Neuronal stem cell (in vitro differentiated cells): ENCODE measurements at regions not wholly inside any gene's neighbourhood (a gene's known extent, or its start where the extent isn't known, plus 50 kb on each side); places are given as distances from the start of the nearest gene placed in this dataset.

Experiments
- DNase-seq: peaks from one replicate; pipeline ENCODE4 v3.0.0-alpha.2; 2013; ENCODE audit warnings: low spot score
- H2AFZ ChIP-seq: one replicate; pipeline ENCODE4 v1.6.1; 2013; ENCODE audit warnings: mild to moderate bottlenecking, low read length, inconsistent platforms
- H2AK5ac ChIP-seq: 2 replicates; pipeline ENCODE4 v1.6.1; 2013; ENCODE audit warnings: low read depth, mild to moderate bottlenecking, inconsistent platforms, low read length, moderate library complexity, mixed read lengths
- H2BK120ac ChIP-seq: 2 replicates; pipeline ENCODE4 v1.6.1; 2013; ENCODE audit warnings: low read depth, mild to moderate bottlenecking, inconsistent platforms, low read length, moderate library complexity, mixed read lengths
- H2BK12ac ChIP-seq: one replicate; pipeline ENCODE4 v1.6.1; 2013; ENCODE audit warnings: low read length, inconsistent platforms
- H2BK15ac ChIP-seq: 2 replicates; pipeline ENCODE4 v1.6.1; 2013; ENCODE audit warnings: mild to moderate bottlenecking, low read length, inconsistent platforms, mixed read lengths
- H2BK5ac ChIP-seq: one replicate; pipeline ENCODE4 v1.6.1; 2013; ENCODE audit warnings: inconsistent platforms, mild to moderate bottlenecking, low read length, moderate library complexity
- H3K14ac ChIP-seq: one replicate; pipeline ENCODE4 v1.6.1; 2013; ENCODE audit warnings: low read length, inconsistent platforms
- H3K18ac ChIP-seq: 2 replicates; pipeline ENCODE4 v1.6.1; 2013; ENCODE audit warnings: low read length, inconsistent platforms
- H3K23ac ChIP-seq: 2 replicates; pipeline ENCODE4 v1.6.1; 2013; ENCODE audit warnings: low read depth, mild to moderate bottlenecking, mixed read lengths, low read length, inconsistent platforms; ENCODE audit not compliant: poor library complexity
- H3K27ac ChIP-seq: replicated peaks from 3 replicates; pipeline ENCODE4 v1.5.1; 2013; ENCODE audit warnings: low read length, inconsistent platforms
- H3K27me3 ChIP-seq, 3 experiments: 2 replicates each; pipeline ENCODE4 v1.6.1; 2013; ENCODE audit warnings: low read length in 3 of 3, mild to moderate bottlenecking in 2 of 3, inconsistent platforms in 1 of 3, low read depth in 1 of 3, mixed read lengths in 1 of 3, moderate library complexity in 1 of 3; ENCODE audit not compliant: control insufficient read depth in 3 of 3, insufficient read depth in 3 of 3
- H3K36me3 ChIP-seq, 2 donors: replicated peaks in 1 of 2; 2 replicates each; pipeline ENCODE4 v1.6.1; 2013; ENCODE audit warnings: low read length in 2 of 2; ENCODE audit not compliant: control insufficient read depth in 2 of 2, insufficient read depth in 2 of 2
- H3K4ac ChIP-seq: 2 replicates; pipeline ENCODE4 v1.6.1; 2013; ENCODE audit warnings: inconsistent platforms, mild to moderate bottlenecking, low read length, moderate library complexity
- H3K4me1 ChIP-seq, 2 donors: 1 replicate in 1 of 2; 2 replicates in 1 of 2; pipeline ENCODE4 v1.6.1; 2013; ENCODE audit warnings: low read length in 2 of 2, low read depth in 1 of 2; ENCODE audit not compliant: control insufficient read depth in 2 of 2, insufficient read depth in 1 of 2
- H3K4me2 ChIP-seq: one replicate; pipeline ENCODE4 v1.6.1; 2013; ENCODE audit warnings: mild to moderate bottlenecking, low read length, inconsistent platforms; ENCODE audit not compliant: insufficient read depth, poor library complexity, severe bottlenecking
- H3K4me3 ChIP-seq, 2 donors: 2 replicates each; pipeline ENCODE4 v1.5.1; 2013; ENCODE audit warnings: low read length in 2 of 2, mild to moderate bottlenecking in 2 of 2, inconsistent platforms in 1 of 2, moderate library complexity in 1 of 2
- H3K79me1 ChIP-seq: one replicate; pipeline ENCODE4 v1.6.1; 2013; ENCODE audit warnings: low read depth, mild to moderate bottlenecking, inconsistent platforms, low read length, moderate library complexity
- H3K9ac ChIP-seq: one replicate; pipeline ENCODE4 v1.6.1; 2013; ENCODE audit warnings: mild to moderate bottlenecking, low read depth, low read length, inconsistent platforms; ENCODE audit not compliant: poor library complexity
- H3K9me3 ChIP-seq, 2 donors: replicated peaks in 1 of 2; 2 replicates each; pipeline versions ENCODE3 to v1.6.1; 2013; ENCODE audit warnings: low read length in 2 of 2, mild to moderate bottlenecking in 2 of 2, inconsistent platforms in 1 of 2, low read depth in 1 of 2, mixed read lengths in 1 of 2, moderate library complexity in 1 of 2; ENCODE audit not compliant: control insufficient read depth in 2 of 2, insufficient read depth in 1 of 2
- H4K8ac ChIP-seq: one replicate; pipeline ENCODE4 v1.6.1; 2013; ENCODE audit warnings: low read depth, mild to moderate bottlenecking, inconsistent platforms, low read length, moderate library complexity
- H4K91ac ChIP-seq: one replicate; pipeline ENCODE4 v1.6.1; 2013; ENCODE audit warnings: low read length, low read depth, mild to moderate bottlenecking, inconsistent platforms; ENCODE audit not compliant: poor library complexity
- WGBS, 2 donors: extraction: QIAGEN DNeasy Blood & Tissue Kit; methylation state at CpG; one replicate each; pipeline ENCODE4 v1.1.7; 2013; ENCODE audit warnings: missing lambda C conversion rate in 2 of 2, mixed read lengths in 1 of 2; ENCODE audit not compliant: insufficient read length in 2 of 2, insufficient replicate concordance in 1 of 2; ENCODE audit errors: extremely low coverage in 2 of 2; 5-methylcytosine and 5-hydroxymethylcytosine counted together

DNA sequence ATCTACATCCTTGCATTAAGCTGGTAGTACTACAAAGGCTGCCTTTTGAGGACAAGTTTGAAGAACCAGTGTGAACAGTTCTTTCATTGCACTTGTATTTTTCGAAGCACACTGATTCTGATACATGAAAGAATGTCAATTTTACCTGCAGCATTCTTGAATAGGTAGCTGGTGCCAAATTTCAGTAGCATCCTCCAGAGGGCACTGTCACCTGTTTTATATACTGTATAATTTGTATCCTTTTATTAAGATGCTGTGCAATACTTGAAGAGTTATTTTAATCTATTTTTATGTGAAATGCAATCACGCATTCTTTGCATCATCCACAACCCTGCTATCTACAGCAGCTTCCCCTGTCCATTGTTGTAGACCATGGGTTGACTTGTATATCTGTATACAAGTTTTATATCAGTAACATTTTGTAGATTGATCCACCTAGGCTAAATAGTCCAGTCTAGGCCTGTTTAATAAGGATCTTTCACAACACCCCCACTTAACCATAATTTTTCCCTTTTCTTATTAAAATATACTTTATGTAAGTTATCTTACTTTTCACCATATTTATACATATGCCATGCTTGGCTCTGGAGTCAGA, 325.7 kb downstream of the PCDH7 start:
- Histone ChIP-seq H3K27me3 (no peaks in the 10 kb centered on the region), H3K18ac (no peak overlapping the region), H4K8ac (no peak overlapping the region), H3K79me1 (no peaks in the 10 kb centered on the region), H3K4me2 (no peak overlapping the region), H3K36me3 (no peaks in the 10 kb centered on the region), H3K23ac (no peak overlapping the region), H3K14ac (no peak overlapping the region), H3K4me1 (peaks cover 0 to 2% of the 10 kb centered on the region in 2 donors), H3K27ac (no peak overlapping the region), H3K9ac (no peak overlapping the region), H2BK5ac (no peak overlapping the region), H2BK15ac (no peak overlapping the region), H3K4ac (no peak overlapping the region), H3K9me3 (no peaks in the 10 kb centered on the region), H3K4me3 (no peak overlapping the region), H2AK5ac (no peak overlapping the region), H4K91ac (no peak overlapping the region), H2AFZ (no peak overlapping the region), H2BK120ac (no peak overlapping the region), H2BK12ac (no peak overlapping the region)
- DNase-seq: no peak
- no CpG with 5 or more reads among the region's 2 CpGs for WGBS, 2 donors

DNA sequence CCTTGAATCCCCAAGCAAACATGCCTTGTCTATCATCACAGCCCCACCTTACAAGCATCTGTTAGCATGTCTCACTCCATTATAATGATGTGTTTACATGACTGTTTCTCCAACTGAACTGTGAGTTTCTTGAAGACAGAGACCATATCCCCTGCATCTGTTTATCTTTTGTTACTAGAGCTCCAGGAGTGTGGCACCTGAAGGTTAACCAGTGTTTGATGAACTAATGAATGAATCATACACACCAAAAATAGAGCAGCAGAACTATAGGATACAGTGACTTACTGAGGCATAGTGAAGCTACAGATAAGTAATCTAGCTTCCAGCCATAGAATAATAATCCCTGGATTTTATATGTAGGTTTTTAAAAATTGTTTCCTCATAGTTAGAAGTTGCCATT, 331.0 kb downstream of the PCDH7 start:
- H2BK12ac ChIP-seq: no peak overlapping the region
- H3K27me3 ChIP-seq: no peaks in the 10 kb centered on the region
- no peak overlapping the region for H2BK15ac ChIP-seq
- no peak overlapping the region for H2AK5ac ChIP-seq
- H3K4me3 ChIP-seq: no peak overlapping the region
- H2AFZ ChIP-seq: no peak overlapping the region
- H3K9ac ChIP-seq: no peak overlapping the region
- H3K9me3 ChIP-seq: no peaks in the 10 kb centered on the region
- no peaks in the 10 kb centered on the region for H3K79me1 ChIP-seq
- H4K91ac ChIP-seq: no peak overlapping the region
- H3K27ac ChIP-seq: no peak overlapping the region
- H3K23ac ChIP-seq: no peak overlapping the region
- no peak overlapping the region for H2BK5ac ChIP-seq
- H4K8ac ChIP-seq: no peak overlapping the region
- no peak overlapping the region for H2BK120ac ChIP-seq
- no peak overlapping the region for H3K18ac ChIP-seq
- no peak overlapping the region for H3K14ac ChIP-seq
- no peak overlapping the region for H3K4me2 ChIP-seq
- no peaks in the 10 kb centered on the region for H3K36me3 ChIP-seq
- H3K4ac ChIP-seq: no peak overlapping the region
- no peak for DNase-seq
- H3K4me1 ChIP-seq: no peaks in the 10 kb centered on the region

DNA sequence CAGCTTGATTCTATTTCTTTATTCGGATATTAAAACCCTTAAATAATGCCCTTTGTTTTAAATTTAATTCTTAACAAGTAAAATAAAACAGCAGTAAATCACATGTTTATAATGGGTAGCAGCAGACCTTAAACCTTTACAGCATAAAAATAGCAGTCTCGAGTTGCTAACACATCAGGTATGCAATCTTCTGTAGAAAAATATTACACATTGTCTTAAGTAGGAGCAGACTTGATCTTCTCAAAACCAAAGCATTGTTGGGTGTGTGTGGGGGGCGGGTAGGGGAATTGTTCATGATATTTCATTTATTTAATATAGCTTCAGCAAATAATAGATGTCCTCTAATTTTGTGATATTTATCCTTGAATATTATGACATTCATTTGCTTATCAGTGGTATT, 331.4 kb downstream of the PCDH7 start:
- no CpG with 5 or more reads among the region's 3 CpGs for WGBS, 2 donors
- no peak overlapping the region for H3K4me3 ChIP-seq
- H3K27ac ChIP-seq: no peak overlapping the region
- no peaks in the 10 kb centered on the region for H3K4me1 ChIP-seq
- H3K36me3 ChIP-seq: no peaks in the 10 kb centered on the region
- no peak overlapping the region for H2AFZ ChIP-seq
- H2BK15ac ChIP-seq: no peak overlapping the region
- no peaks in the 10 kb centered on the region for H3K9me3 ChIP-seq
- H3K23ac ChIP-seq: no peak overlapping the region
- H4K8ac ChIP-seq: no peak overlapping the region
- no peaks in the 10 kb centered on the region for H3K27me3 ChIP-seq
- H3K79me1 ChIP-seq: no peaks in the 10 kb centered on the region
- no peak overlapping the region for H3K18ac ChIP-seq
- H2BK120ac ChIP-seq: no peak overlapping the region
- no peak for DNase-seq
- no peak overlapping the region for H3K9ac ChIP-seq
- no peak overlapping the region for H4K91ac ChIP-seq
- no peak overlapping the region for H2BK5ac ChIP-seq
- no peak overlapping the region for H3K4ac ChIP-seq
- H2AK5ac ChIP-seq: no peak overlapping the region
- no peak overlapping the region for H3K4me2 ChIP-seq
- no peak overlapping the region for H2BK12ac ChIP-seq
- H3K14ac ChIP-seq: no peak overlapping the region

DNA sequence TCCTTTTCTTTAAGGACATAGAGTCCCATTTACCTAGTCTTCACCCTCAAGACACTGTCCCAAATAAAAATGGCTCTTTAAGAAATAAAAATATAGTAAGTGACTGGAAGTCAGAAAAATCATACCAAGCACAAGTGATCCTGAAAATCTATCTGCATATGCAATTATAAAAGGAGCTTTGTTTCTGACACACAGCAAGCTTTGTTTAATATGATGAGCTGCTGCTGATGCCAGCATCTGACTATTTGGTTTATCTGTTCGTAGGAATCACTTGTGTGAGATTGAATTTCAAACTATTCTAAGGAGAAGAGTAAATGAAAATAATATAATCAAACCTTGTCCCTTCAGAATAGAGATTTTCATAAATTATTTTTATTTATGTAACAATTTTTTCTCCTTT, 332.4 kb downstream of the PCDH7 start:
- Histone ChIP-seq H3K9me3 (no peaks in the 10 kb centered on the region), H3K36me3 (no peaks in the 10 kb centered on the region), H3K79me1 (no peaks in the 10 kb centered on the region), H4K91ac (no peak overlapping the region), H3K18ac (no peak overlapping the region), H3K4ac (no peak overlapping the region), H2AFZ (no peak overlapping the region), H2BK120ac (no peak overlapping the region), H3K27ac (no peak overlapping the region), H3K14ac (no peak overlapping the region), H3K4me1 (no peaks in the 10 kb centered on the region), H2BK5ac (no peak overlapping the region), H3K4me3 (no peak overlapping the region), H3K9ac (no peak overlapping the region), H3K23ac (no peak overlapping the region), H2AK5ac (no peak overlapping the region), H3K27me3 (no peaks in the 10 kb centered on the region), H2BK12ac (no peak overlapping the region), H4K8ac (no peak overlapping the region), H3K4me2 (no peak overlapping the region), H2BK15ac (no peak overlapping the region)
- no CpG with 5 or more reads among the region's 1 CpG for WGBS, 2 donors
- DNase-seq: no peak
